GM21717 (cell line): ENCODE measurements at regions not wholly inside any gene's neighbourhood (a gene's known extent, or its start where the extent isn't known, plus 50 kb on each side); places are given as distances from the start of the nearest gene placed in this dataset.

Experiments
- ATAC-seq: cut with Tn5 transposase; IDR thresholded peaks from one replicate; pipeline ENCODE4 v1.9.1; 2021; ENCODE audit warnings: mild to moderate bottlenecking, moderate library complexity; ENCODE audit not compliant: unreplicated experiment

GRCh38 chr3:110070161-110070916 lies 733.0 kb upstream of the DPPA4 start:
- ATAC-seq: no peak

GRCh38 chr3:110074095-110074494 lies 736.7 kb upstream of the DPPA4 start:
- ATAC-seq: no peak

GRCh38 chr3:110077093-110077492 lies 739.7 kb upstream of the DPPA4 start:
- no peak for ATAC-seq

- ATAC-seq: no peak
Measured at GRCh38 chr3:110093411-110093810, 756.1 kb upstream of the DPPA4 start.

GRCh38 chr3:110093812-110094401 lies 756.6 kb upstream of the DPPA4 start:
- no peak for ATAC-seq

- no peak for ATAC-seq
Measured at GRCh38 chr3:110099711-110100110, 762.4 kb upstream of the DPPA4 start.

- ATAC-seq: no peak
Measured at GRCh38 chr3:110101361-110101760, 764.0 kb upstream of the DPPA4 start.

GRCh38 chr3:110106805-110107204 lies 769.5 kb upstream of the DPPA4 start:
- ATAC-seq: no peak

- no peak for ATAC-seq
Measured at GRCh38 chr3:110123946-110124345, 786.6 kb upstream of the DPPA4 start.

- no peak for ATAC-seq
Measured at GRCh38 chr3:110126065-110126464, 788.7 kb upstream of the DPPA4 start.

- no peak for ATAC-seq
Measured at GRCh38 chr3:110133971-110134370, 796.6 kb upstream of the DPPA4 start.

- no peak for ATAC-seq
Measured at GRCh38 chr3:110139048-110139447, 801.7 kb upstream of the DPPA4 start.

- ATAC-seq: no peak
Measured at GRCh38 chr3:110139821-110140220, 802.5 kb upstream of the DPPA4 start.

- no peak for ATAC-seq
Measured at GRCh38 chr3:110149763-110150162, 812.4 kb upstream of the DPPA4 start.

- no peak for ATAC-seq
Measured at GRCh38 chr3:110157221-110157620, 819.9 kb upstream of the DPPA4 start.

- ATAC-seq: no peak
Measured at GRCh38 chr3:110164632-110165369, 827.5 kb upstream of the DPPA4 start.

- ATAC-seq: no peak
Measured at GRCh38 chr3:110165370-110165743, 828.0 kb upstream of the DPPA4 start.

- no peak for ATAC-seq
Measured at GRCh38 chr3:110165753-110166152, 828.4 kb upstream of the DPPA4 start.

GRCh38 chr3:110166791-110167190 lies 829.4 kb upstream of the DPPA4 start:
- ATAC-seq: no peak

GRCh38 chr3:110174908-110175307 lies 837.6 kb upstream of the DPPA4 start:
- no peak for ATAC-seq

GRCh38 chr3:110178965-110179364 lies 841.6 kb upstream of the DPPA4 start:
- no peak for ATAC-seq

GRCh38 chr3:110180733-110181132 lies 843.4 kb upstream of the DPPA4 start:
- no peak for ATAC-seq
